Activated CD4-positive, CD25-positive, alpha-beta regulatory T cell treated with anti-CD3 and anti-CD28 coated beads, Interleukin-2, amount 50 U/mL, for 72 hours (primary cell): ENCODE measurements at regions not wholly inside any gene's neighbourhood (a gene's known extent, or its start where the extent isn't known, plus 50 kb on each side); places are given as distances from the start of the nearest gene placed in this dataset.
"Not testable (repeated sequence)": the region's sequence is repeated elsewhere in the genome, so short reads cannot be mapped to it uniquely, and the experiment has no call there.

Source experiments
- DNase-seq: peaks from one replicate; pipeline ENCODE4 v3.0.0; 2021

GRCh38 chr14:104472073-104472472 lies 107.5 kb upstream of the C14orf180 start:
- DNase-seq, result no peak

- DNase-seq, result no peak
Observed at GRCh38 chr14:104472536-104473243, 106.9 kb upstream of the C14orf180 start.

GRCh38 chr14:104473244-104473565 lies 106.4 kb upstream of the C14orf180 start:
- no peak for DNase-seq

GRCh38 chr14:104473649-104474494 lies 105.7 kb upstream of the C14orf180 start:
- DNase-seq, result no peak

GRCh38 chr14:104474495-104475213 lies 104.9 kb upstream of the C14orf180 start:
- DNase-seq, result no peak

- DNase-seq, result no peak
Observed at GRCh38 chr14:104475256-104475655, 104.3 kb upstream of the C14orf180 start.

- no peak for DNase-seq
Observed at GRCh38 chr14:104475802-104476201, 103.8 kb upstream of the C14orf180 start.

GRCh38 chr14:104476437-104476836 lies 103.1 kb upstream of the C14orf180 start:
- no peak for DNase-seq

GRCh38 chr14:104477117-104477623 lies 102.4 kb upstream of the C14orf180 start:
- DNase-seq, result no peak

GRCh38 chr14:104477666-104478380 lies 101.7 kb upstream of the C14orf180 start:
- DNase-seq, result no peak

GRCh38 chr14:104478656-104479055 lies 100.9 kb upstream of the C14orf180 start:
- DNase-seq, result no peak

- DNase-seq, result no peak
Observed at GRCh38 chr14:104479901-104480300, 99.7 kb upstream of the C14orf180 start.

- no peak for DNase-seq
Observed at GRCh38 chr14:104481323-104481722, 98.2 kb upstream of the C14orf180 start.

GRCh38 chr14:104482017-104482416 lies 97.5 kb upstream of the C14orf180 start:
- not testable (repeated sequence) for DNase-seq

- DNase-seq, result no peak
Observed at GRCh38 chr14:104486222-104486923, 93.2 kb upstream of the C14orf180 start.

- no peak for DNase-seq
Observed at GRCh38 chr14:104494483-104494882, 85.1 kb upstream of the C14orf180 start.

- no peak for DNase-seq
Observed at GRCh38 chr14:104496095-104496494, 83.5 kb upstream of the C14orf180 start.

GRCh38 chr14:104499784-104500760 lies 79.5 kb upstream of the C14orf180 start:
- no peak for DNase-seq

- DNase-seq, result no peak
Observed at GRCh38 chr14:104502060-104502459, 77.5 kb upstream of the C14orf180 start.

- no peak for DNase-seq
Observed at GRCh38 chr14:104503691-104504090, 75.9 kb upstream of the C14orf180 start.
